Spleen (tissue), 11 donors: ENCODE measurements at regions not wholly inside any gene's neighbourhood (a gene's known extent, or its start where the extent isn't known, plus 50 kb on each side); places are given as distances from the start of the nearest gene placed in this dataset.

ENCODE experiments used
- DNase-seq: peaks from one replicate; pipeline ENCODE4 v3.0.0-alpha.2; 2020
- H3K27ac ChIP-seq, 8 donors: fragments of 200-600 bp; sonication (generic) in 7 of 8; 1 replicate in 4 of 8; 2 replicates in 4 of 8; pipeline versions ENCODE4 v1.5.0 to v1.8.0; 2016 to 2021; ENCODE audit warnings: inconsistent platforms in 4 of 8, mild to moderate bottlenecking in 4 of 8, moderate library complexity in 1 of 8
- H3K27me3 ChIP-seq, 7 donors: fragments of 200-600 bp; sonication (generic) in 6 of 7; replicated peaks in 1 of 7; 1 replicate in 4 of 7; 2 replicates in 3 of 7; pipeline versions ENCODE4 v1.5.0 to v1.8.0; 2016 to 2021; ENCODE audit warnings: inconsistent platforms in 3 of 7, mild to moderate bottlenecking in 1 of 7
- H3K36me3 ChIP-seq, 6 donors: fragments of 200-600 bp; sonication (generic) in 5 of 6; 1 replicate in 4 of 6; 2 replicates in 2 of 6; pipeline versions ENCODE4 v1.5.0 to v1.8.0; 2016 to 2021; ENCODE audit warnings: inconsistent platforms in 2 of 6
- H3K4me1 ChIP-seq, 6 donors: fragments of 200-600 bp; sonication (generic) in 5 of 6; 1 replicate in 3 of 6; 2 replicates in 3 of 6; pipeline versions ENCODE4 v1.5.0 to v1.8.0; 2016 to 2021; ENCODE audit warnings: inconsistent platforms in 3 of 6
- H3K4me3 ChIP-seq, 8 donors: fragments of 200-600 bp; sonication (generic) in 7 of 8; 1 replicate in 4 of 8; 2 replicates in 4 of 8; pipeline versions ENCODE4 v1.5.0 to v1.8.0; 2016 to 2021; ENCODE audit warnings: inconsistent platforms in 4 of 8, mild to moderate bottlenecking in 4 of 8, moderate library complexity in 2 of 8
- H3K9me3 ChIP-seq, 8 donors: fragments of 200-600 bp; sonication (generic) in 7 of 8; 1 replicate in 4 of 8; 2 replicates in 4 of 8; pipeline versions ENCODE4 v1.5.0 to v1.8.0; 2016 to 2021; ENCODE audit warnings: inconsistent platforms in 4 of 8
- POLR2A ChIP-seq, 3 donors: fragments of 450-650 bp; IDR thresholded peaks; one replicate each; pipeline ENCODE4 v1.5.1; 2017; ENCODE audit warnings: antibody characterized with exemption in 3 of 3, mild to moderate bottlenecking in 1 of 3
- POLR2AphosphoS5 ChIP-seq, 3 donors: sonication (generic); formaldehyde crosslinking; IDR thresholded peaks; one replicate each; pipeline ENCODE4 v1.5.1; 2017; ENCODE audit warnings: antibody characterized with exemption in 3 of 3
- WGBS, 5 donors: extraction: QIAGEN DNeasy Blood & Tissue Kit in 3 of 5; methylation state at CpG; one replicate each; pipeline versions ENCODE4 v1.1.5 to v1.1.7; 2013 to 2018; 5-methylcytosine and 5-hydroxymethylcytosine counted together
- intact Hi-C: fragments of 100-400 bp; cut with DNase I; formaldehyde crosslinking; loops from one replicate; pipeline ENCODE4 v1.15.0; 2023; ENCODE audit warnings: low total_unique reads
- TF ChIP-seq, protein P1 (sequence below), 11 experiments: fragments of 200-600 bp in 7 of 11; fragments of 450-650 bp in 4 of 11; sonication (generic) in 4 of 11; IDR thresholded peaks in 8 of 11; conservative IDR thresholded peaks in 3 of 11; 1 replicate in 7 of 11; 2 replicates in 4 of 11; pipeline versions ENCODE4 v1.4.0 to v1.8.0; 2016 to 2021; ENCODE audit warnings: antibody characterized with exemption in 11 of 11, inconsistent platforms in 4 of 11, mild to moderate bottlenecking in 1 of 11
- donor health status: healthy with polysubstance abuse.
- donor health status: DM: no; HTN: no; CAD: no; lungs with moderate emphysema.
- donor health status: DM: no; HTN: no; CAD: no.
- donor health status: Bipolar disorder and iron deficiency.
- donor health status: healthy.
- donor health status: DM: no; HTN: no; CAD: no.
- donor health status: DM: yes; HTN: yes; CAD: no.

DNA sequence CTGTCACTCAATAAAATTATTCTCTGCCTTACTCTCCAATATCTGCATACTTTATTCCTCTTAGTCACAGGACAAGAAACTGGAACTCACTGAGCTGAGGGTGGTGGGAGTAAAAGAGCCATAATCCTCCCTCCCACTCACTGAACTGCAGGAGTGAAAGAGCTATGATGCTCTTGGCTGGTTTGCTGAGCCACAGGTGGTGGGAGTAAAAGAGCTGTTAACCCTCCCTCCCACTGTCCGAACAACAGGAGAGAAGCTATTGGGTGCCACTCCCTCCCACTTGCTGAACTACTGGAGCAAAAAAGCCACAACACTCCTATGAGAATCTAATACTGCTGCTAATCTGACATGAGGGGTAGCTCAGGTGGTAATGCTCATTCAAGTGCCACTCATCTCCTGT, 391.0 kb downstream of the NSUN3 start:
- H3K9me3 ChIP-seq, result no peaks in the 10 kb centered on the region
- WGBS, 5 donors, result 73 to 85% (median 78%) methylated on average over 1 of the region's 1 CpG
- no peaks in the 10 kb centered on the region for H3K27me3 ChIP-seq
- intact Hi-C loops, result no loop called here
- no peak for DNase-seq
- no peaks in the 10 kb centered on the region for H3K36me3 ChIP-seq
- no peaks in the 10 kb centered on the region for H3K4me1 ChIP-seq
- H3K27ac ChIP-seq, result no peak overlapping the region
- H3K4me3 ChIP-seq, result no peak overlapping the region
- no peak for TF ChIP-seq POLR2A (IDR thresholded peaks at IDR 0.05)
- TF ChIP-seq POLR2AphosphoS5 (IDR thresholded peaks at IDR 0.05), result no peak
- TF ChIP-seq, protein P1, sequence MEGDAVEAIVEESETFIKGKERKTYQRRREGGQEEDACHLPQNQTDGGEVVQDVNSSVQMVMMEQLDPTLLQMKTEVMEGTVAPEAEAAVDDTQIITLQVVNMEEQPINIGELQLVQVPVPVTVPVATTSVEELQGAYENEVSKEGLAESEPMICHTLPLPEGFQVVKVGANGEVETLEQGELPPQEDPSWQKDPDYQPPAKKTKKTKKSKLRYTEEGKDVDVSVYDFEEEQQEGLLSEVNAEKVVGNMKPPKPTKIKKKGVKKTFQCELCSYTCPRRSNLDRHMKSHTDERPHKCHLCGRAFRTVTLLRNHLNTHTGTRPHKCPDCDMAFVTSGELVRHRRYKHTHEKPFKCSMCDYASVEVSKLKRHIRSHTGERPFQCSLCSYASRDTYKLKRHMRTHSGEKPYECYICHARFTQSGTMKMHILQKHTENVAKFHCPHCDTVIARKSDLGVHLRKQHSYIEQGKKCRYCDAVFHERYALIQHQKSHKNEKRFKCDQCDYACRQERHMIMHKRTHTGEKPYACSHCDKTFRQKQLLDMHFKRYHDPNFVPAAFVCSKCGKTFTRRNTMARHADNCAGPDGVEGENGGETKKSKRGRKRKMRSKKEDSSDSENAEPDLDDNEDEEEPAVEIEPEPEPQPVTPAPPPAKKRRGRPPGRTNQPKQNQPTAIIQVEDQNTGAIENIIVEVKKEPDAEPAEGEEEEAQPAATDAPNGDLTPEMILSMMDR (IDR thresholded peaks at IDR 0.05 in 8 of 11, conservative IDR thresholded peaks at IDR 0.05 in 3 of 11), result no peak

DNA sequence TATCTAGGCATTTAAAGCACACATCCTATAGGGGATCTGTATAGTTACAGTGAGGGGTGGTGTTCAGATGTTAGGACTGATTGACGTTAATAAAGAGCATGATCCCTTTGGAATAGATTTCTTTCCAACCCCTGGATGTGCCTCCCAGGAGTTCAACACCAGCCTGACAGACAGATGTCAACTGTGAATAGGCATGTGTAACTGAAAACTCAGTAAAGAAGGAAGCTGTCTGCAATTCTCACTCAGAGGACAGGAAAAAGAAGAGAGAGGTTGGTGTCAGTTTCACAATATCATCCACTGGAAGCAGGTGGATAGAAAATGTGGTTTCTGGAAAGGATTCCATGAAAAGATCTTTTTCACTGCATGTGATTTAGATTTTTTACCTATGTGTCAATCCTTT, 396.3 kb downstream of the NSUN3 start:
- Histone ChIP-seq H3K9me3 (peaks cover 0 to 3% (median 0%) of the 10 kb centered on the region in 8 donors), H3K4me1 (no peaks in the 10 kb centered on the region), H3K4me3 (no peak overlapping the region), H3K27me3 (no peaks in the 10 kb centered on the region), H3K27ac (no peak overlapping the region), H3K36me3 (no peaks in the 10 kb centered on the region)
- 76 to 92% (median 86%) methylated on average over 1 of the region's 1 CpG for WGBS, 5 donors
- intact Hi-C loops, result no loop called here
- TF ChIP-seq, protein P1 (IDR thresholded peaks at IDR 0.05 in 8 of 11, conservative IDR thresholded peaks at IDR 0.05 in 3 of 11), result no peak
- DNase-seq, result no peak

DNA sequence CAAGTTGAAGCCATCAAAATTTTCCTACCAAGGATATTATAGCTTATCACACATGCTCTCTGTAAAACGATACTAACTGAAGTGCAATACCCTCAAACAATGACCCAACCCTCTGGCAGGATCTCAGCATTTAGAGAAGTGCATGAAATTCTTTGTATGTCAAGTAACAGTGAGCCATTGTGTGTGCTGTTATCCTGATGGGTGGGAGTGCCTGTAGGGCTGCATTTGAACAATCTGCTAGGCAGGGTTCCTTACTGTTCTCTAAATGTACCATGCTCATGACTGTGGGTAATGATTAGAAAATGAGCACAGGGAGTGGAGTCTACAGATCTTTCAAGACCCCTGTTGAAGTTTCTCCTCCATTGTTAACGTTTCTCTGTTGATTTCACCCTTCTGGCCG, 398.1 kb downstream of the NSUN3 start:
- H3K9me3 ChIP-seq, result peaks cover 0 to 3% (median 0%) of the 10 kb centered on the region in 8 donors
- no peak for DNase-seq
- intact Hi-C loops, result no loop called here

DNA sequence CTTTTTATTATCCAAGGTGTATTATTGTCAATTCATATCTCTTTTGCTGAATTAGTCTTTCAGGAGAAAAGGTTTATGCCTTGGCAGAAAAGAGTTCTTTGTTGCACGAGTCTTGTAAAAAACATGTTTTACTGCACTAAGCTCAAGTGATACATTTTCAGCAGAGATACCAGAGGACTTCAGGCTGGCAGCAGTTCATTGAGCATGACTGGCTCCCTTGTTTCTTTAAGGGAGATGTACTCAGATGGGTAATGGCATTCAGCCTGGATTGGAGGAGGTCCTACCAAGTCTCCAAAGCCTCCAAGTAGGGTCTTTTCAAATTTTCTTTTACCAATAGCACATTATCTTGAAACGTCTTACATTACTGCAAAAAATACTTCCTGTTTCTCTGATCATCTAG, 400.1 kb downstream of the NSUN3 start:
- Histone ChIP-seq H3K9me3 (peaks cover 0 to 3% (median 0%) of the 10 kb centered on the region in 8 donors), H3K36me3 (no peaks in the 10 kb centered on the region), H3K27me3 (no peaks in the 10 kb centered on the region), H3K4me1 (no peaks in the 10 kb centered on the region), H3K27ac (no peak overlapping the region), H3K4me3 (no peak overlapping the region)
- DNase-seq, result no peak
- intact Hi-C loops, result no loop called here
- TF ChIP-seq POLR2A (IDR thresholded peaks at IDR 0.05), result no peak
- 41 to 53% (median 43%) methylated on average over 2 of the region's 2 CpGs for WGBS, 5 donors

More for the DNA sequence above, 398.1 kb downstream of the NSUN3 start:
- TF ChIP-seq POLR2A (IDR thresholded peaks at IDR 0.05) (no peak), POLR2AphosphoS5 (IDR thresholded peaks at IDR 0.05) (no peak)
- TF ChIP-seq, protein P1 (IDR thresholded peaks at IDR 0.05 in 8 of 11, conservative IDR thresholded peaks at IDR 0.05 in 3 of 11), result no peak
- no peaks in the 10 kb centered on the region for H3K36me3 ChIP-seq
- H3K27ac ChIP-seq, result no peak overlapping the region
- no peaks in the 10 kb centered on the region for H3K4me1 ChIP-seq
- H3K27me3 ChIP-seq, result no peaks in the 10 kb centered on the region
- H3K4me3 ChIP-seq, result no peak overlapping the region
- WGBS, 5 donors, result 67 to 86% (median 80%) methylated on average over 3 of the region's 3 CpGs

DNA sequence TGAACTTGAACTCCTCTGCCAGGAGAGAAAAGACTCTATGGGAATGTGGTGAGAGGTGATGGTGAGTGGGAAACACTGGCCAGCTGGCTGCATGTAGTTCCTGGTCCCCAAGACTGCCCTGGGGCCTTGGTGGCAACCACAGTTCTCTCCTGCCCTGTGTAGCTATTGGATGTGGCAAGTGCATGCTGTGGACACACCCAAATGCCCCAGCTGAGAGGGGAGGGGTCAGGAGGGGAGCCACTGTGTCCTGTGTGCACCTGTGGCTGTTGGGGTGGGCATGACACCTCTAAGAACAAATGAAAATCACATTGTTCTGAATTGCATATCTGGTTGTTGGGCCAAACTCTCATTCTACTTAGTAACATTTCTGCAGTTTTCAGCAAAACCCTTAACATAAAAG, 409.6 kb downstream of the NSUN3 start:
- Histone ChIP-seq H3K4me3 (no peak overlapping the region), H3K27ac (no peak overlapping the region), H3K9me3 (peaks cover 2 to 71% (median 45%) of the 10 kb centered on the region in 8 donors), H3K4me1 (no peaks in the 10 kb centered on the region), H3K27me3 (no peaks in the 10 kb centered on the region), H3K36me3 (no peaks in the 10 kb centered on the region)
- TF ChIP-seq, protein P1 (IDR thresholded peaks at IDR 0.05 in 8 of 11, conservative IDR thresholded peaks at IDR 0.05 in 3 of 11), result no peak
- no peak for TF ChIP-seq POLR2A (IDR thresholded peaks at IDR 0.05)
- intact Hi-C loops, result no loop called here
- DNase-seq, result no peak
